VCaP (cell line): ENCODE measurements at regions not wholly inside any gene's neighbourhood (a gene's known extent, or its start where the extent isn't known, plus 50 kb on each side); places are given as distances from the start of the nearest gene placed in this dataset.
"Not testable (repeated sequence)": the region's sequence is repeated elsewhere in the genome, so short reads cannot be mapped to it uniquely, and the experiment has no call there.

ENCODE experiments used
- H3K27ac ChIP-seq: fragments of 450-650 bp; 2 replicates; pipeline ENCODE4 v1.5.1; 2017
- CTCF ChIP-seq: fragments of 450-650 bp; conservative IDR thresholded peaks from 2 replicates; pipeline ENCODE4 v1.5.1; 2017; ENCODE audit warnings: mild to moderate bottlenecking, moderate library complexity

GRCh38 chr1:194039578-194039977, 853.2 kb upstream of the B3GALT2 start:
- no peak for TF ChIP-seq CTCF
- H3K27ac ChIP-seq: no peak overlapping the region

GRCh38 chr1:194033646-194034045, 847.2 kb upstream of the B3GALT2 start:
- no peak overlapping the region for H3K27ac ChIP-seq
- no peak for TF ChIP-seq CTCF

GRCh38 chr1:194028002-194028401, 841.6 kb upstream of the B3GALT2 start:
- H3K27ac ChIP-seq: no peak overlapping the region
- TF ChIP-seq CTCF: no peak

GRCh38 chr1:194026422-194026821, 840.0 kb upstream of the B3GALT2 start:
- no peak overlapping the region for H3K27ac ChIP-seq
- no peak for TF ChIP-seq CTCF

GRCh38 chr1:194024659-194025058, 838.2 kb upstream of the B3GALT2 start:
- TF ChIP-seq CTCF: no peak
- no peak overlapping the region for H3K27ac ChIP-seq

GRCh38 chr1:194014014-194014413, 827.6 kb upstream of the B3GALT2 start:
- no peak overlapping the region for H3K27ac ChIP-seq
- TF ChIP-seq CTCF: no peak

- no peak for TF ChIP-seq CTCF
- H3K27ac ChIP-seq: no peak overlapping the region
These were observed 827.1 kb upstream of the B3GALT2 start for GRCh38 chr1:194013561-194013960.

- TF ChIP-seq CTCF: no peak
- no peak overlapping the region for H3K27ac ChIP-seq
These were observed 817.7 kb upstream of the B3GALT2 start for GRCh38 chr1:194004146-194004545.

- not testable (repeated sequence) for H3K27ac ChIP-seq
These were observed 815.4 kb upstream of the B3GALT2 start for GRCh38 chr1:194001726-194002350.
